PFSK-1 (cell line): ENCODE measurements at regions not wholly inside any gene's neighbourhood (a gene's known extent, or its start where the extent isn't known, plus 50 kb on each side); places are given as distances from the start of the nearest gene placed in this dataset.

ENCODE experiments used
- POLR2AphosphoS5 ChIP-seq: IDR thresholded peaks from 2 replicates; pipeline ENCODE4 v1.6.1; 2012; ENCODE audit warnings: low read depth, mild to moderate bottlenecking, control low read depth, low read length, moderate library complexity
- REST ChIP-seq, 2 experiments: IDR thresholded peaks; 2 replicates each; pipeline versions ENCODE4 v1.6.1 to v1.8.0; 2011 to 2012; ENCODE audit warnings: low read depth in 2 of 2, low read length in 2 of 2, control low read depth in 1 of 2, inconsistent platforms in 1 of 2, mild to moderate bottlenecking in 1 of 2, moderate library complexity in 1 of 2; ENCODE audit not compliant: insufficient read depth in 1 of 2
- TAF1 ChIP-seq: IDR thresholded peaks from 2 replicates; pipeline ENCODE4 v1.6.1; 2012; ENCODE audit warnings: low read length, control low read depth, borderline replicate concordance; ENCODE audit not compliant: insufficient read depth

GRCh38 chr10:46232084-46232483 is 54.7 kb upstream of the ANTXRL start:
- TF ChIP-seq POLR2AphosphoS5 (no peak), TAF1 (no peak), REST (IDR thresholded peaks at IDR 0.05; ENCODE audit: insufficient read depth in 1 of 2, low read depth in 2 of 2, low read length in 2 of 2) (no peak)
